NCI-H2029 treated with DMSO at 0.1 percent for 48 hours (cell line): ENCODE measurements at regions not wholly inside any gene's neighbourhood (a gene's known extent, or its start where the extent isn't known, plus 50 kb on each side); places are given as distances from the start of the nearest gene placed in this dataset.

ENCODE experiments used
- DNase-seq: peaks from one replicate; lab custom pipeline; 2025; lab: John Stamatoyannopoulos, UW

DNA sequence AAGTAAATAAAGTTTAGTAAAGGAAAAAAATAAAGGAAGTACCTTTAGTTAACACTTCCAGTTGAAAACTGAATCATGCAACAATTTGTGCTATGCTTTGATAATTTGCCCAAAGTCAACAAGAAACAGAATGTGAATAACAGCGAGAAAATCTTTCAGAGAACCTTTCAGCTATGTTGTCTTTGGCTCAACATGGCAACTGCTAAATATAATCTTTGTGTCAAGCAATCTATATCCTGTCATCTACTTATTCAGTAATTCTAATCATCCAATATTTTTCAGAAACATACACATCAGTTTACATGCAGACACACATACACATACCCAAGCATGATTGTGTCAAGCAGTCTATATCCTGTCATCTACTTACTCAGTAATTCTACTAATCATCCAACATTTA is 136.0 kb upstream of the PABPC4L start:
- no peak for DNase-seq

DNA sequence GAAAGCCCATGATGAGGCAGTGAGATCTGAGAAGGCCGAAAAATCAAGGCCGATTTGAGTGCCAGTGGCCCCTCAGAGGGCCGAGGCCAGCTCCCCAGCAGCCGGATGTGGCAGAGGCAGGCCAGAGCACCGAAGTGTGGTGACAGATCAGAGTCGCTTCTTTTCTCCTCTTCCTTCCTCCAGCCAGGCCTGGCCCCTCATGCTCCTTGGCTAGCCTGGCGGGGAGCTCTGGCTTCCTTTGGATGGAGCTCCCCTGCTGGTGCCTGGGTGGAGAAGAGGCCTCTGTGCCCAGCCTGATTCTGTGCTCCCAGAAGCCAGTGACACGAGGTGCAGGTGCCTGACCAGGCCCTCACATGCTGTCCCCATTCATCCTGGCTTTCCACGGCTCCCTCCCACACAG is 127.2 kb upstream of the PABPC4L start:
- no peak for DNase-seq

DNA sequence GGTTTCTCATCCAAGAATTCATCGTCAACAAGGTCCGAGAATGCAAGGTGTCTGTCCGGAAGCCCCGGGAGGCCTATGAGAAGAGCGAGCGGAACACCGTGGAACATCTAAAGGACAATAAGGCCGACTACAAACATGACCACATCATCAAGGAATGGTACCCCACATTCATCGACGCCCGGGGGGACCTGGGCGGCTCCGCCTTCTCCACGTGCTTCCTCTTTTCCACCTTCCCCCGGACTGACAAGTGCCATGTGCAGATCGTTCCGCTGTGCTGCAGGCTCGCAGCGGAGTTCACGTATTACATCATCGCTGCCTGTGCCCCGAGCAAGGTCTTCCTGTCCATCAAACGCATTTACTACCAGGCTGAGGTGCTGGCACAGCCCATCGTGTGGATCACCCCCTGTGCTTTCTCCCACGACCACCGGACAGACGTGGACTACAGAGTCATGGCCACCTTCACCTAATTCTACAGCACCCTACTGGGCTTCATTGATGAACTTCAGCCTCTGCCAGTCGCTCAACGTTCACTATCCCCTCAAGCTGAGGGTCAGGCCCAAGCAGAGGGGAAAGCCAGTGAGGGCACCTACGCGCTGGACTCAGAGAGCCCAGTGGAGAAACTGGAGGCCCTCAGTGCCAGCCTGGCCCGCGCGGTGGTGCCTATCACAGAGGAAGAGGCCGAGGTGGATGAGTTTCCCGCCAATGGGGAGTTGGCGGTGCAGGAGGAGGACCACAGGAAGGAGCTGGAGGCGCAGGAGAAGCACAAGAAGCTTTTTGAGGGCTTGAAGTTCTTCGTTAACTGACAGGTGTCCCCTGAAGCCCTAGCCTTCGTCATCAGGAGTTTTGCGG is 125.9 kb upstream of the PABPC4L start:
- DNase-seq: no peak

DNA sequence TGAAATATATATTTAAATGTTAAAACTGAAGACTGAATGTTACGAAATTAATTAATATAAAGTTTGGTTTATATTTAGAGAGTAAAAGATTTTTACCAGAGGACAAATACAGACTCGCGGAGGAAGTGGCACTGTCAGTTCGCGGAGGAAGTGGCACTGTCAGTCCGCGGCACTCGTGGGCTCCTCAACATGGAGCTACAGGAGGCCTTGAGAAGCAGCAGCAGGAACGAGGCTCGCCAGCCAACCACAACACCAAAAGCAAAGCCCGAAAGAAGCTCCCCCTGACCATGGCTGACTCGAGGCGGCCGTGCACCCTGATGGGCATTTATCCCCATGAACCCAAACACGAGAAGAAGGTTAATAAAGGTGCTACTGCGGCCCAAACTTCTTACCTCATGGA is 125.3 kb upstream of the PABPC4L start:
- DNase-seq: no peak

DNA sequence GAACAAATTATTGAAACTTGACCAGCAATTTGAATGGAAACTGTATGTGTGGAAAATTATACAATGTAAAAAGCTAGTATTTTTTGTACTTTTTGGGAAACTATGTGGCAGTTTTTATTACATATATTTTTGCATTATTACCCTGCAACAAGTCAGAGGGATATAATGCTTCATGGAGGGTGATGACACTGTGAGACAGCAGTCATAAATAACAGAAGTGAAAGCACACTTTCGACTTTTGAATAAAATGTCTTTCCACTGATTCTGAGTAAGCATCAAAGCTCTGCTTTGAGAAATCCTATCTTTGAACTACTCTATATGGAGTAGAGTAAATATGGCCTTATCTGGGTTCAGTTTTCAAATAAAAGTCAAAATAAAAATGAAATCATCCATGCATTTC is 122.6 kb upstream of the PABPC4L start:
- DNase-seq: no peak

DNA sequence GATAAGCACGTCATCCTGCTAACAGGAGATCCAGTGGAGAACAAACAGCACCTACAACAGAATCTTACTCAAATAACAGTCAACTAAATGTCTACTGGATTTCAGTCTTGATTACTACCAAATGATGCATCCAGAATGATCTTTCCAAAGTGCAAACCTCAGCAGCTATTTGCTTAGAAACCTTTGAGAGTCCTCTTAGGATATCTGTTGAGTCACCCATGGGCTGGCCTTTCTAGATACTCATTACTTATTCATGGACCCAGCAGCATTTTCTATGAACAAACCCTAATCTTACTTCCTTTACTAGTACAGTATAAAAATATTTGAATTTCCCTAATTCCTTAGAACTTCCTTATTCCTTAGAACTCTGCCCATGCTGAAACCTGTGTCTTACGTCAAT is 118.5 kb upstream of the PABPC4L start:
- DNase-seq: no peak

DNA sequence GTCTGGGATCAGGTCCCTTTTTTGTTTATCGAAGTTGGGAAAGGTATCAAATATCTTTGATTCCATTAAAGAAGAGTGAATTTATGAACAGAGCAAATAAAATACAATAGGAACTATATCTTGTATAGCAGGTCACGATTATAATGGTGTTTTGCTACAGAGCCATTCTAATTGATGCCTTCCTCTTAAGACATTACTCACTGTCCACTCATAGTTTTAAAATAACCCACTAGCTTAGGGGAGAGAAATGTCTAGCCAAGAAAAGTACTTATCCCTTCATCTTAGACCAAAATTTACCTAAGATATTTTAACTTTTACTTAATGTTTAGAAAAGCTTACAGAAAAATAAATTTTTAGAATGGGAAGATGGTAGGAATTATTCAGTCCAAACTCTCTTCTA is 112.0 kb upstream of the PABPC4L start:
- DNase-seq: no peak

DNA sequence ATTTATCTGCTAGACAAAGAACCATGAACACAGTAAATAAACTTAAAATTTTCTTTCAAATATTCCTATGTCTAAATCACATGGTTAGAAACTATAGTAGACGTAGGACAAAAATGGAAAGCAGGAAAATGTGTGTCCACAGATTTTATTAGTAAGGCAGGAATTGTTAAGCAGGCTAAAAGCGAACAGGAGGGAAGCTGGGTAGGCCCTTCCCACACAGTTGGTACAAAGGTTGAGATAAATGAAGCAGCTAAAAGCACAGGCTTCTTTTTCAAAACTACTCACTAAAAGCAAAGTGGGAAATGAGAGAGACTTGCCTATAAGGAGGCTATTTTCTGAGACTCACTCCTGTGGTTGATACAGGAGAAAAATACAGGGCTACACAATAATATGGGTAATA is 108.1 kb upstream of the PABPC4L start:
- DNase-seq: no peak

DNA sequence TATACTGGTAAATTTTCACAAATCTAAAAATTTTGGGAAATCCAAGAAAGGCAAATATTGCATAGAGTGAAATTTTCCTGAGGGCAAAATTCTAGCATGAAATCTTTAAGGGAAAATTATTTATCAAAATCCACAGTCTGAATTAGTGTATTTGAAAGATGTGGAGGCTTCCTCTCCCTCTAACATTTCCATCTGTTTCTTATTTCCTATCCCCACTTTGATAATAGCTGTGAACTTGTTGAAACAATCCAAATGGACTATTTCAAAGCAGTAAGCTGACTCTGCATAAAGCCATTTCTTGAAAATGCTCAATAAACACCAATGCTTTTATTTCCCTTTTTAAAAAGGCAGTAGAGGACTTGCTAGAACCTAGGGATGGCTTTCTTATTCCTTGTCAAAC is 107.3 kb upstream of the PABPC4L start:
- DNase-seq: no peak

DNA sequence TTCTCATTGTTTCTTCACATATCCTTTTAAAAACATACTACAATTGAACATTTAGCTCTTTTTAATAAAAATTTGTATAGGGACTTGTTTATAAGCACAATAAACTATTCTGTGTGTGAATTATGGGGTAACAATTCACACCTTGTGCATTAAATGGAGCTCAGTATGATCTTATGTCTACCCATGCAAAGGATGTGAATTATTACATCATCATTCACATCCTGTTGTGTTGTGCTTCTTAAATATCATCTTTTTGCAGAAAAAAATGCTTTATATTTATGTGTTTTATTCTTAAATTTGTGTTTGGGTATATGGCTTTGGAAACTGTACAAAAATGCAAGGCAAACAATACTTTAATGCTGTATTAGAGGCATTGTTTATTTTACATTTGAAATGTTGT is 96.7 kb upstream of the PABPC4L start:
- DNase-seq: no peak

DNA sequence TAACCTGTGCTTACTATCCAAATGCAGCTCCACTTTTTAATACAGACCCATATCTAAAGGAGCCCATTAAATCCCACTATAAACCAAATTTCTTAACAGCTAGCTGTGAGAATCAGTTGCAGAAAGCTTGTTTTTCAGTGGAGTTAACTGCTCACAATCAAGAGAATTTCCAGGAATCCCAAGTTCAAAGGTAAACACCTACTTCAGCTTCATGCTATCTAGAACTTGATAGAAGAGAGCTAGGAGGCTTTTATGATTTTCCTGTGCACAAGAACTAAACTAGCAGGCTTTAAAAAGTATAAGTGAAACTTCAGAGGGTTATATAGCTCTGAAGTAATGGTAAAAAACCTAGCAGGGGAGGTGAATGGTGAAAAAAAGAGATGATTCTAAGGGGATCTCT is 96.2 kb upstream of the PABPC4L start:
- no peak for DNase-seq

DNA sequence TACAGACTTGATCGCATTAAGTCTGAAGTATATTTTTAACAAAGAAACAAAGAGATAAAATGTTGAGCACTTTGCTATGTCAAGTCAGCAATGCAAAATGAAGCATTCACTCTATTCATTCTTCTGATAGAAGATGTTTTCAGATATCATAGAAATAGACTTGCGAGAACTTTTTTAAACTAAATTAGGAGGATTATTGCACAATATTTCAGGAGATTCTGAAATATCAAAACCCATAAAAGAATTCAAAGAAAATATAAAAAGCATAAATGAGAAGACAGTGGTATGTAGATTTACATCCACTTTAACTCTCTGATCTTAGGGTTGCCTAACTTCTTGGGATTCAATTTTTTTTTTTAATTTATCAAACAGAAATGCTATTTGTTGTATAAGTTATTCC is 81.1 kb upstream of the PABPC4L start:
- no peak for DNase-seq

DNA sequence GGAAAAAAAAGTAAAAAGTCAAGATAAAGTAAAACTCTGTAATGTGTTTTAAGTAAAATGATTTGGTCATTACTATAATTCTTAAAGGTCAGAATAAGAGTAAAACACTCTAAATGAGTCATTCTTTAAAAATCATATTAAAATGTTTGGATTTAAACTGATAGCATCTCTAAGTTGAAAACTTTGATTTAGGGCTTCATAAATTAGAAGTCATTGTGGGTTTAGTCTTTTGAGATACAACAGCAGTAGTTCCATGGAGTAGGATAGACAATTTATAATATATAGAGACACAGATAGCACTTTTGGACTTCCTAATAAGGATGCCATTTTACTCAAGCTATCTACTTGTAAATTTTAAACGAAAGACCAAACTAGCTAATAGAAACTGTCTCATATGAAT is 77.1 kb upstream of the PABPC4L start:
- DNase-seq: no peak

DNA sequence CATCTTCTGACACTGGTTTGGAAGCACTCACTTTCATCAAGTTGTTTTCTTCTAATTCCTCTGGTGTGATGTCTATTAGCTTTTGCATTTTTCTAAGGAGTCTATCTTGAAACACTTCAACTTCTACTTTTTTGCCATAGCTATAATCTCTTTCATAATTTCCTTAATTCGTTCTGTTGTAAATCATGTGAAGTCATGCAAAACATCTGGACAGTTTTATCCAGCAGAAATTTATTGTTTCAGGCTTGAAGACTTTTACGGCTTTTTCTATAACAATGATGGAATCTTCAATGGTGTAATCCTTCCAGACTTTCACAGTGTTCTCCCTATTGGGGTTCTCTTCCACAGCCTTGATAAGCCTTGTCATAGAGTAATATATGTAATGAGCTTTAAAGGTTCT is 74.9 kb upstream of the PABPC4L start:
- no peak for DNase-seq

DNA sequence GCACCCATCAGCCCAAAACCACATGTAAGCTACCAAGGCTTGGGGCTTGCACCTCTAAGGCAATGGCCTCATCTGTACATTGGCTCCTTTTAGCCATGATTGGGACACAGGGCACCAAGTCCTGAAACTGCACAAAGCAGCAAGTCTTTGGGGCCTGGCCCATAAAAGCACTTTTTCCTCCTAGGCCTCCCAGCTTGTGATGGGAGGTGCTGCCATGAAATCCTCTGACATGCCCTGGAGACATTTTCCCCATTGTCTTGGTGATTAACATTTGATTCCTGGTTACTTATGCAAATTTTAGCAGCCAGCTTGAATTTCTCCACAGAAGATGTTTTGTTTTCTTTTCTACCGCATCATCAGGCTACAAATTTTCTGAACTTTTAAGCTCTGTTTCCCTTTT is 58.5 kb upstream of the PABPC4L start:
- no peak for DNase-seq
